8988T (cell line): ENCODE measurements at regions not wholly inside any gene's neighbourhood (a gene's known extent, or its start where the extent isn't known, plus 50 kb on each side); places are given as distances from the start of the nearest gene placed in this dataset.

Experiments used
- DNase-seq: peaks from one replicate; pipeline ENCODE4 v3.0.0; 2011

DNA sequence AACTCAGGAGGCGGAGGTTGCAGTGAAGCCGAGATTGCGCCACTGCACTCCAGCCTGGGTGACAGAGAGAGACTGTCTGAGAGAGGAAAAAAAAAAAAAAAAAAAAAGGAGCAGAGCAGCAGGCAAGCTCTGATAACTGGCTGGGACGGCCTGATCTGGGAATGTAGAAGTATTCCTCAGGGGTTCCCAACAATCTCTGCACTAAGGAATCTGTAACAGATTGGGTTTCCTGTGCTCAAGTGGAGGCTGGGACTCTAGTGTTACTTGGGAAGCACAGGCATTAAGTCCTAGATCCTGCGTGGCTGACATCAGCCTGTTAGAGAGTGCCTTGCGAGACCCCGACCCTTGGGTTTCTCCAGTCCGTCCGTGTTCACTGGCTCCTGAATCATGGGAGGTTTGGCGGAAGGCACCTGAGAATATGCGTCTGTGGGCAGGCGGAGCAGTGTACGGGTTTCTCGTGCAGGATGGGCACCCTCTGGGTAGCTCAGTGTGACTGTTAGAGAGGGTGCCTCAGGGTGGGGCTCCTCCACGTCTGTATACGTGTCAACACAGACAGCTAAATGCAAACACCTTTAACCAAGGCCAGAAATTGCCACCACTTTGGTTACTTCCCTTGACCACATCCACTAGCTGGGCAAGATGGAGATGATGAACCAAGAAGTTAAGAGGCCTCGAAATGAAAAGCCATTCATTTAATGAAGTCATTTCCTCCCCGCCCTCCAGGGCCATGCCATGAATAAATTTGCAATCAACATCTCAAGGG is 174.9 kb upstream of the RPL38 start:
- DNase-seq: no peak

DNA sequence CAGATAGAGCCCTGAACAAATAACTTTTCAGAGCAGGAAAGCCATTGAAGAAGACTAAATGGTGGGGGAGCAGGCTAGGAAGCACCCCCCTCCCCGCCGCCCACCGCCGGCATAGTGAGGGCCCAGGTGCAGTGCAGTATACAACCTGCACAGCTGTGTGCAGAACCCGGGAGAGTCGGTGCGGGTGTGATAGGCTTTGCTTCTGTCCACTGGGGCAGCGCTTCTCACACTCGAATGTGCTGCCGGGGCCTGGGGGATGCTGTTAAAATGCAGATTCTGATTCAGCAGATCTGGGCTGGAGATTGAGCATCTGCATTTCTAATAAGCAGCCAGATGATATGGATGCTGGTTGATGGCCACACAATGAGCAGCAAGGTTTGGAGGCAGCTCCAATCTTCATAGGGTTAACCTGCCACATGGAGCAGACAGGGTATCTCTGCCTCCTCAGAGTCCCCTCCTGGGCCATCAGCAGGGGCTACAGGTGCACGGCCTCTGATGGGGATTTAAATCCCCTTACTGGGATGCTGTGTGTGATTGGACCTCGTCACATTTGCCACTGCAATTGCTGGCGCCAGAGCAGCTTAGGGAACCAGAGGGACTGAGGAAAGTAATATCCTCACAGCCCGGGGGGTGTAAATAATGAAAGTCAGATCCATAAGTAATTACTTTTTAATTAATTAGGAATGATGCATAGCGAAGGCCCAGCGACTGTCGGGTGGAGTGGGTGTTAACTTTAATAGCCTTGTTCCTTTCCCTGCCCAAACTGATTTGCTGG is 172.0 kb upstream of the RPL38 start:
- no peak for DNase-seq

- DNase-seq: no peak
Observed at GRCh38 chr17:74032222-74032621, 171.3 kb upstream of the RPL38 start.

DNA sequence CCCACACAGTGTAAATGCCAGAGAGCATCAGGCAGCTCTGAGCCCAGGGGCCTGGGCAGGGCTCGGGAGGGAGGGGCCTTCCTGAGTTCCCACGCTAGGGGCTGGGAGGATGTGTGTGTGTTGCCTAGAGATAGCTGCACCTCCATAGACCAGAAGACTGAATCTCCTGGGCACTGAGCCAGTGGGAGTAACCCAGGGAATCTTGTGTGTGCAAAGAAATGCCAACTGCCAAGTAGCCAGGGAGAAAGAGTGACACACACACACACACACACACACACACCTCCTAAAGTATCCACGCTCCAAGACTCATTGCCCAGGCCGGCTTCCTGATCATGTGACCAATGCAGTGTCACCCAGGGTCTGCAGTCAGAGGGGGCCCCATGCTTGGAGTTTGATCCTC is 166.2 kb upstream of the RPL38 start:
- no peak for DNase-seq

DNA sequence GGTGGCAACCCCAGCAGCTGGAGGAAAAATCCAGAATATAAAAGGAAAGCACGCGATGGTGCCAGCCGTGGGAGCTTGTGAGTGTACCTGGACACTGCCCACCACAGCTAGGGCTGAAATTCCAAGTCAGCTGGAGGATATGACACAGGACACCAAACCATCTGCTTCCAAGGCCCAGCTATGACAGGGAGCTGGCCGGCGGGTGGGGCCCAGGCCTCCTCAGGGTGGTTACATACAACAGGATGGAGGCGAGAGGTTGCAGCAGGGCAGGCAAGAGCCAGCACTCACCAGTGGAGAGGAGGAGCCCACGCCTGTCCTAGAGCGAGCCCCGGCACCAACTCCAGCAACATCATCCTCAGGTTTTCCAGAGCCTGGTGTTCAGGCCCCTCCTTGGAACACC is 163.2 kb upstream of the RPL38 start:
- no peak for DNase-seq

GRCh38 chr17:74040729-74041128 is 162.7 kb upstream of the RPL38 start:
- DNase-seq: no peak

DNA sequence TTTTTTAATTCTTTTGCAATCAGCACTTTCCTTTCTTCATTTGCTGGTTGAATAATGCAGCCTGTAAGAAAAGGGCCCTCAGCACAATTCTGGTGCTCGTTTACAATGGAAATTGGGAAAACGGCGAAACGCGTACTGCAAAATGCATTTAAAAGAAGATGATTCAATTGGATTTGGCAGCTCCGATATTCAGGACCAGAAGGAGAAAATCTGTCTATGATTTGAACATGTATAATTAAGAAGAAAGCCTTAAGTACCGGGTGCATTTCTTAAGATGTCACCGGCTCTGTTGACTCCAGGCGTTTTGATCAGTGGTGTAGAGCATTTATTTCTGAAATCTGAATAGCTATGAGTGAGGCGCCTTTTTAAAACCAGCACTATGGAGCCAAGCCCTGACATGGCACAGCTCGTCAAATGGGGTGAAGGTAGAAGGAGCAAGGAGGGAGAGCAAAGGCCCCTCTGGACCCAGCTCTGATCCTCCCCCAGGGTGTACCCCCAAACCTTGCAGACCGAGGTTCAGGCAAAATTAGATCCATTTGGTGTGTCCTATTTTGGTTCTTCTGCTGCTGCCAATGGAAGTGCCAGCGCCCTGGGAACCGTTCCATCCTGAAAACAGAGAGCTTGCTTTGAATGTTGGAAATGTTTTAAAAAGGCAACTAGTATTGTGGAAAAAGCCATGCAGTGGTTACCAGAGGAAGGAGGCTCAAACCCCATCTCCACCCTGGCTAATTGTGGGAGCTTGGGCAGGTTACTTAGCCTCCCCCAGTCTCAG is 161.4 kb upstream of the RPL38 start:
- no peak for DNase-seq

- DNase-seq: peak; percentile 79
Observed at GRCh38 chr17:74042744-74043486, 160.6 kb upstream of the RPL38 start.

DNA sequence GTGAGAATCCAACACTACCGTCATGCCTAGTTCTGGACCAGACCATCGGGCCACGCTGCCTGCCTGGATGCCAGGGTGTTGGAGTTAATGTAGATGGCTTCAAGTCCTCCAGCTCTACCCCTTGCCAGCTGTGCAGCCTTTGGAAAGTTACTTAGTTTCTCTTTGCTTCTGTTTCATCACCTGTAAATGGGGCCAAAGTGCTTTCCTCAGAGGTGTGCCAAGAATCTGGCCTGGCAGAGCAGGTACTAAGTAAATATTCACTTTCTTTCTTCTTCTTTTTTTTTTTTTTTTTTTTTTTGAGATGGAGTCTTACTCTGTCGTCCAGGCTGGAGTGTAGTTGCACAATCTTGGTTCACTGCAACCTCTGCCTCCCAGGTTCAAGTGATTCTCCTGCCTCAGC is 159.5 kb upstream of the RPL38 start:
- no peak for DNase-seq

- no peak for DNase-seq
Observed at GRCh38 chr17:74045608-74046280, 157.7 kb upstream of the RPL38 start.

- DNase-seq: no peak
Observed at GRCh38 chr17:74049167-74049966, 154.1 kb upstream of the RPL38 start.

- no peak for DNase-seq
Observed at GRCh38 chr17:74049967-74050458, 153.5 kb upstream of the RPL38 start.

DNA sequence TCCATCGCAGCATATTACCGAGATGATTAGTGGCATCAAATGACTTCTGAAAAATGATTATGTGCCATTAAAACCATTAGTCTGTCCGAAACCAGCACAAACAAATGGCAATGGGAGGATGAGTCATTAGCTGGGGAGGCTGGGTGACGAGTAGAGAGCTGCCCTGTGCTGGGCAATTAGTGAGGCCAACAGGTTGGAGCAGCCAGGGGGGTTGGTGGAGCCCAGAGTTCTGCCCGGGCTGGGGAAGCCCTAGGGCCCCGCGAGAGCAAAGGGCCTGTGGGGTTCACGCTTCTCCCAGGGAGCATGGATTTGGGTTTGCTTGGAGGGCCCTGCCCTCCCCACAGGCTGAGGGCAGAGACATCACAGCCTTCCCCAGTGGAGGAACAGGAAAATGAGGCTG is 152.1 kb upstream of the RPL38 start:
- no peak for DNase-seq

DNA sequence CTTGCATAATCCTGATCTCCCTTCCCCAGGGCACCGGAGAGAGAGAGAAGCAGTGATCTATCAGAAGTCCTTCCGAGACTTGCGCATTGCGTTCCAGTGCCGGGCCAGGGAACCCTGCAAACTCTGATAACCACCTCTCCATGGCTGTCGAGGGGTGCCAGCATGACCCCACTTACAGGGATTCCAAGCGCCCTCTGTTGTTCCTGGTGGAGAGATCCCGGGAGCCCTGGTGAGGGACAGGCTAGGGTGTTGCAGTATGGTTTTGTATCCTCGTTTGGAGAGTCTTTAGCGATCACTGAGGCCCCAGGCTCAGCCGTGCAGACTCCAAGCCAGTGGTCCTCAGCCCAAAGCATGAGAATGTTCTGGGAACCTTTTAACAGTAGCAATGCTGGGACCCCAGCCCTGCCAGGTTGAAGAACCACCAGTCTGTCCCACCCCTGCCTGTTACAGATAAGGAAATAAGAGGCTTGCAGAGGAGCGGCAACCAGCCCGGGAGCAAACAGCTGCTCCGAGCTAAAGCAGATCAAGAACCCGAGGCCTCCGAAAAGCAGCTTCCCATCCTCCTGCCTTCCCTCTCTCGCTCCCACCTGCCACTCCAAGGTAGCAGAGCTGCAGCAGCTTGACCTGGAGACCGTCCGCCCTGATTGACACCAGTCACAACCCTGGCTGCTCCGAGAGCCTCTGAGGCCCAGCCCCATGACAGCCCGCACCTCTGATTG is 150.3 kb upstream of the RPL38 start:
- DNase-seq: no peak

DNA sequence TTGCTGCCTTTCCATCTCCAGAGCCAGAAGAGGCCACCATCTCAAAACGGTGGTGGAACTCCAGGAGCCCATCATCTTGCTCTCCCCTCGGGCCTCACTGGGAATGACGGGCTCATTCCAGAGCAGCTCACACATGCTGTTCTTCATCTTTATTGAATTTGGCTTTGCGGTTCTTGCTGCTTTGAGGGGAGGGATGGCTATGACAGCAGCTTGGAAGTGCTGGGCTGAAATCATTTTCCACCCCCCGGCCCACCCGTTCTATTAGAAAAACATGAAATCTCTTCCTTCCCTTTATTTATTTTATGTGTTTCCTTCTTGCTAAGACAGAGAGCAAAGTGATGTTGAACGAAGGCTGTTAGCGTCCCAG is 149.8 kb upstream of the RPL38 start:
- no peak for DNase-seq

- no peak for DNase-seq
Observed at GRCh38 chr17:74054249-74054648, 149.2 kb upstream of the RPL38 start.

GRCh38 chr17:74055508-74056160 is 147.8 kb upstream of the RPL38 start:
- DNase-seq: no peak

- no peak for DNase-seq
Observed at GRCh38 chr17:74059479-74060240, 143.8 kb upstream of the RPL38 start.

DNA sequence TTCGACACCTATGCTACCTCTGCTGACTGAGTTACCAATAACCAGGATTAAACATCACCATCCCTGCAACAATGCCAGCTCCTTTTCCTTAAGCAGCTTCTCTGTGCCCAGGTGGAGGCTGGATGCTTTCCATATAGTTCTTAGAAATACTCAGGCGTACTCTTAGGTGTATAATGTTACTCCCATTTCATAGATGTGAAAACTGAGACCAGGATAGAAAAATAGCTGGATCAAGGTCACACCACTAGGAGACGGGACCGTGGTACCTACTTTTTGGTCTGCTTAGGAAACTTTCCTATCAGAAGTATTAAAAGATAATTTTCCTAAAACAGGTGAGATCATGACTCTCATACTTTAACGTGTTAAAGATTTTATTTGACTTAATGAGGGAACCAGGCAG is 141.7 kb upstream of the RPL38 start:
- no peak for DNase-seq
